ENCODE measurements at regions not wholly inside any gene's neighbourhood (a gene's known extent, or its start where the extent isn't known, plus 50 kb on each side); places are given as distances from the start of the nearest gene placed in this dataset.

DNA sequence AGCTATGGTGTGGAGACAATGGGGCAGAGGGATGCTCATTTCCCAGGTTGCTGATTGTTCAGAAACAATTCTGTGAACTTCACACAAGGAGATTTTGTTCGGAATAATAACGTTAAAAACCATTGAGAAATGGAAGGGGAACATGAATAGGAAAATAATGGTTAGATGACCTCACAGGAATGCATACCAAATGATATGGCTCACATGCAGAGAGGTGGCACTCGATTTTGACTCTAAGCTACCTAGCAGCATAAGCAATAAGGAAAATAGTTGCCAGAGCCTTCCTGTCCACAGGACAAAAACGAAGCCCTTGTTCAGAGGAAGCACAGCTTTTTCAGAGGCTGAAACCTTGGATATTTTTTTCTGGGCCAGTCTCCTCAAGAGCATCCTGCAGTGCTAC lies 293.1 kb downstream of the ZEB1 start:
- ATAC-seq (no peak), FAIRE-seq (no peak), DNase-seq (ENCODE audit: low read depth in 1 of 2, low spot score in 1 of 2) (no peak)
- H3K27ac ChIP-seq: no peak overlapping the region
- no peak overlapping the region for H3K4me3 ChIP-seq
- no peaks in the 10 kb centered on the region for H3K9me3 ChIP-seq
- 5% methylated on average over 4 of the region's 4 CpGs for whole genome bisulfite sequencing (ENCODE audit: missing lambda C conversion rate)
- no peak overlapping the region for H3K4me2 ChIP-seq
- ChIA-PET CTCF (interaction anchor here (0.6 to 1.0 kb wide), 2 partner anchors 9 to 64 kb away, joined by 3 to 4 read pairs; no protein-coding TSS in a partner anchor), POLR2A (no interaction called here)
- H3K4me1 ChIP-seq: no peaks in the 10 kb centered on the region
- no peak for TF ChIP-seq CHD4 (IDR thresholded peaks at IDR 0.05; ENCODE audit: borderline replicate concordance)
- no peak for TF ChIP-seq NPAS2 (CRISPR knock-in tag; IDR thresholded peaks at IDR 0.05; ENCODE audit: borderline replicate concordance)
- TF ChIP-seq SREBF2 (IDR thresholded peaks at IDR 0.05): no peak
- TF ChIP-seq NFE2L2 (conservative IDR thresholded peaks at IDR 0.05; ENCODE audit: low read length): no peak
- no peak for TF ChIP-seq CEBPB (IDR thresholded peaks at IDR 0.05)
- TF ChIP-seq TP53 (CRISPR knock-in tag; IDR thresholded peaks at IDR 0.05): no peak
- TF ChIP-seq MAZ (IDR thresholded peaks at IDR 0.05; ENCODE audit: borderline replicate concordance, low read depth, low read length): no peak
- no peak for TF ChIP-seq JUN (IDR thresholded peaks at IDR 0.05)
- no peak for TF ChIP-seq RFX5 (IDR thresholded peaks at IDR 0.05)
- no peak for TF ChIP-seq ZC3H11A (IDR thresholded peaks at IDR 0.05)
- no peak for TF ChIP-seq EHMT2 (IDR thresholded peaks at IDR 0.05; ENCODE audit: low read depth)
- TF ChIP-seq RARB (CRISPR knock-in tag; IDR thresholded peaks at IDR 0.05): no peak
- no peak for TF ChIP-seq BHLHE40 (IDR thresholded peaks at IDR 0.05; ENCODE audit: low read depth, low read length)
- no peak for TF ChIP-seq CBX2 (IDR thresholded peaks at IDR 0.05; ENCODE audit: borderline replicate concordance, low read depth)
- TF ChIP-seq, protein P1, sequence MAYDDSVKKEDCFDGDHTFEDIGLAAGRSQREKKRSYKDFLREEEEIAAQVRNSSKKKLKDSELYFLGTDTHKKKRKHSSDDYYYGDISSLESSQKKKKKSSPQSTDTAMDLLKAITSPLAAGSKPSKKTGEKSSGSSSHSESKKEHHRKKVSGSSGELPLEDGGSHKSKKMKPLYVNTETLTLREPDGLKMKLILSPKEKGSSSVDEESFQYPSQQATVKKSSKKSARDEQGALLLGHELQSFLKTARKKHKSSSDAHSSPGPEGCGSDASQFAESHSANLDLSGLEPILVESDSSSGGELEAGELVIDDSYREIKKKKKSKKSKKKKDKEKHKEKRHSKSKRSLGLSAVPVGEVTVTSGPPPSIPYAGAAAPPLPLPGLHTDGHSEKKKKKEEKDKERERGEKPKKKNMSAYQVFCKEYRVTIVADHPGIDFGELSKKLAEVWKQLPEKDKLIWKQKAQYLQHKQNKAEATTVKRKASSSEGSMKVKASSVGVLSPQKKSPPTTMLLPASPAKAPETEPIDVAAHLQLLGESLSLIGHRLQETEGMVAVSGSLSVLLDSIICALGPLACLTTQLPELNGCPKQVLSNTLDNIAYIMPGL (CRISPR knock-in tag; IDR thresholded peaks at IDR 0.05; ENCODE audit: borderline replicate concordance): no peak
- TF ChIP-seq ESRRA (IDR thresholded peaks at IDR 0.05; ENCODE audit: borderline replicate concordance, low read length): no peak
- no peak for TF ChIP-seq FOXS1 (CRISPR knock-in tag; IDR thresholded peaks at IDR 0.05)

DNA sequence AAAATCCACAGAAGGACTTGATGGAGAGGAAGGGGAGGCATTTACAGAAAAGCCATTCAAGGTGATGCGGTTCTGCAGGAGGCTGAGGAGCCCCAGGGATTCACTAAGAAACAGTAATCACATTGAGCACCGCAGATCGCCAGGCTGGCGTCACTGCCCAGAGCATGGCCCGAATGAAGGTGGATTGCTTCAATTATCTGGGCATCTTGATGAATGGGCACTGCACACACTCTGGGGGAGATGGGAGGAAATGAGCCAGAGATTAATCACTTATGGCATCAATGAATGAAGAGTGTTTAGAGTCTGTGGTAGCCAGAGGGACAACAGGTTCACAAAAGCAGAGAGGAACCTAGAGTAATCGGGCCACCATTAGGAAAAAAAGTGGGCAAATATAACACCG lies 292.1 kb downstream of the ZEB1 start:
- POLR2A ChIA-PET: no interaction called here
- H3K9me3 ChIP-seq: no peaks in the 10 kb centered on the region
- FAIRE-seq (no peak), DNase-seq (ENCODE audit: low read depth in 1 of 2, low spot score in 1 of 2) (no peak), ATAC-seq (no peak)
- WGBS (ENCODE audit: missing lambda C conversion rate): 64% methylated on average over 7 of the region's 7 CpGs
- no peak overlapping the region for H3K4me3 ChIP-seq
- no peak overlapping the region for H3K4me2 ChIP-seq
- TF ChIP-seq, protein P2, sequence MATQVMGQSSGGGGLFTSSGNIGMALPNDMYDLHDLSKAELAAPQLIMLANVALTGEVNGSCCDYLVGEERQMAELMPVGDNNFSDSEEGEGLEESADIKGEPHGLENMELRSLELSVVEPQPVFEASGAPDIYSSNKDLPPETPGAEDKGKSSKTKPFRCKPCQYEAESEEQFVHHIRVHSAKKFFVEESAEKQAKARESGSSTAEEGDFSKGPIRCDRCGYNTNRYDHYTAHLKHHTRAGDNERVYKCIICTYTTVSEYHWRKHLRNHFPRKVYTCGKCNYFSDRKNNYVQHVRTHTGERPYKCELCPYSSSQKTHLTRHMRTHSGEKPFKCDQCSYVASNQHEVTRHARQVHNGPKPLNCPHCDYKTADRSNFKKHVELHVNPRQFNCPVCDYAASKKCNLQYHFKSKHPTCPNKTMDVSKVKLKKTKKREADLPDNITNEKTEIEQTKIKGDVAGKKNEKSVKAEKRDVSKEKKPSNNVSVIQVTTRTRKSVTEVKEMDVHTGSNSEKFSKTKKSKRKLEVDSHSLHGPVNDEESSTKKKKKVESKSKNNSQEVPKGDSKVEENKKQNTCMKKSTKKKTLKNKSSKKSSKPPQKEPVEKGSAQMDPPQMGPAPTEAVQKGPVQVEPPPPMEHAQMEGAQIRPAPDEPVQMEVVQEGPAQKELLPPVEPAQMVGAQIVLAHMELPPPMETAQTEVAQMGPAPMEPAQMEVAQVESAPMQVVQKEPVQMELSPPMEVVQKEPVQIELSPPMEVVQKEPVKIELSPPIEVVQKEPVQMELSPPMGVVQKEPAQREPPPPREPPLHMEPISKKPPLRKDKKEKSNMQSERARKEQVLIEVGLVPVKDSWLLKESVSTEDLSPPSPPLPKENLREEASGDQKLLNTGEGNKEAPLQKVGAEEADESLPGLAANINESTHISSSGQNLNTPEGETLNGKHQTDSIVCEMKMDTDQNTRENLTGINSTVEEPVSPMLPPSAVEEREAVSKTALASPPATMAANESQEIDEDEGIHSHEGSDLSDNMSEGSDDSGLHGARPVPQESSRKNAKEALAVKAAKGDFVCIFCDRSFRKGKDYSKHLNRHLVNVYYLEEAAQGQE (IDR thresholded peaks at IDR 0.05): no peak
- TF ChIP-seq, protein P3, sequence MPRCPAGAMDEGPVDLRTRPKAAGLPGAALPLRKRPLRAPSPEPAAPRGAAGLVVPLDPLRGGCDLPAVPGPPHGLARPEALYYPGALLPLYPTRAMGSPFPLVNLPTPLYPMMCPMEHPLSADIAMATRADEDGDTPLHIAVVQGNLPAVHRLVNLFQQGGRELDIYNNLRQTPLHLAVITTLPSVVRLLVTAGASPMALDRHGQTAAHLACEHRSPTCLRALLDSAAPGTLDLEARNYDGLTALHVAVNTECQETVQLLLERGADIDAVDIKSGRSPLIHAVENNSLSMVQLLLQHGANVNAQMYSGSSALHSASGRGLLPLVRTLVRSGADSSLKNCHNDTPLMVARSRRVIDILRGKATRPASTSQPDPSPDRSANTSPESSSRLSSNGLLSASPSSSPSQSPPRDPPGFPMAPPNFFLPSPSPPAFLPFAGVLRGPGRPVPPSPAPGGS (IDR thresholded peaks at IDR 0.05): no peak
- TF ChIP-seq CHD4 (IDR thresholded peaks at IDR 0.05; ENCODE audit: borderline replicate concordance): no peak
- no peak for TF ChIP-seq RAD21 (conservative IDR thresholded peaks at IDR 0.05 in 1 of 2, IDR thresholded peaks at IDR 0.05 in 1 of 2)
- no peak for TF ChIP-seq TP53 (CRISPR knock-in tag; IDR thresholded peaks at IDR 0.05)
- TF ChIP-seq, protein P4, sequence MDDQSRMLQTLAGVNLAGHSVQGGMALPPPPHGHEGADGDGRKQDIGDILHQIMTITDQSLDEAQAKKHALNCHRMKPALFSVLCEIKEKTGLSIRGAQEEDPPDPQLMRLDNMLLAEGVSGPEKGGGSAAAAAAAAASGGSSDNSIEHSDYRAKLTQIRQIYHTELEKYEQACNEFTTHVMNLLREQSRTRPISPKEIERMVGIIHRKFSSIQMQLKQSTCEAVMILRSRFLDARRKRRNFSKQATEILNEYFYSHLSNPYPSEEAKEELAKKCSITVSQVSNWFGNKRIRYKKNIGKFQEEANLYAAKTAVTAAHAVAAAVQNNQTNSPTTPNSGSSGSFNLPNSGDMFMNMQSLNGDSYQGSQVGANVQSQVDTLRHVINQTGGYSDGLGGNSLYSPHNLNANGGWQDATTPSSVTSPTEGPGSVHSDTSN (IDR thresholded peaks at IDR 0.05): no peak
- TF ChIP-seq ZC3H11A (IDR thresholded peaks at IDR 0.05): no peak
- no peak for TF ChIP-seq PHF8 (IDR thresholded peaks at IDR 0.05; ENCODE audit: borderline replicate concordance, low read depth)
- no peak for TF ChIP-seq ZSCAN20 (CRISPR knock-in tag; IDR thresholded peaks at IDR 0.05)
- TF ChIP-seq CEBPB (IDR thresholded peaks at IDR 0.05): no peak
- TF ChIP-seq EHMT2 (IDR thresholded peaks at IDR 0.05; ENCODE audit: low read depth): no peak
- TF ChIP-seq POLR2AphosphoS2 (conservative IDR thresholded peaks at IDR 0.05; ENCODE audit: low read length): no peak
- TF ChIP-seq, protein P5, sequence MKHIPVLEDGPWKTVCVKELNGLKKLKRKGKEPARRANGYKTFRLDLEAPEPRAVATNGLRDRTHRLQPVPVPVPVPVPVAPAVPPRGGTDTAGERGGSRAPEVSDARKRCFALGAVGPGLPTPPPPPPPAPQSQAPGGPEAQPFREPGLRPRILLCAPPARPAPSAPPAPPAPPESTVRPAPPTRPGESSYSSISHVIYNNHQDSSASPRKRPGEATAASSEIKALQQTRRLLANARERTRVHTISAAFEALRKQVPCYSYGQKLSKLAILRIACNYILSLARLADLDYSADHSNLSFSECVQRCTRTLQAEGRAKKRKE (CRISPR knock-in tag; IDR thresholded peaks at IDR 0.05; ENCODE audit: low read depth): no peak
- no peaks in the 10 kb centered on the region for H3K4me1 ChIP-seq
- no peak overlapping the region for H3K27ac ChIP-seq
- CTCF ChIA-PET: no interaction called here
